ENCODE measurements at regions not wholly inside any gene's neighbourhood (a gene's known extent, or its start where the extent isn't known, plus 50 kb on each side); places are given as distances from the start of the nearest gene placed in this dataset.

DNA sequence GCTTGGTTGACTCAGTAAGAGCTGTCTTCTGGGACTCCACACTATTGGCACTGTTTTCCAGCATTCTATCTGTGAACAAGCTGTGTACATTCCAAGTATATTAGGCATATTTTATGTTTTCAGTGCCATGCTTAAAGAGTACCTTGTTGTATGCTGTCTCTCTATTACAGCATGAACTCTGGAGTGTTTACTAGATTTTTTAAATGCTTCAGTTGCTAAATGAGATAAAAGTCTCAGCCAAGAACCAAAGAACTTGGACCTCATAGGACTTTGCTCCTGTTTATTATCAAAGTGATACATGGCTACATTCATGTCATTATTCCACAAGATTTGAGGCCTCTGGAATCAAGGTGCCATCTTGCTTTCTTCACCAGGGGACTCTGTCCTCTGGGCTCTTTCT lies 167.2 kb downstream of the C9orf152 start:
- no peak overlapping the region for H3K4me3 ChIP-seq (ENCODE audit: insufficient read depth in 1 of 2, low read depth in 1 of 2, low read length in 2 of 2)
- H3K14ac ChIP-seq (ENCODE audit: low read length in 2 of 2) = no peak overlapping the region
- no peak overlapping the region for H4K8ac ChIP-seq (ENCODE audit: low read length)
- no peak overlapping the region for H2BK15ac ChIP-seq (ENCODE audit: low read depth, poor library complexity, severe bottlenecking)
- H3K9me3 ChIP-seq (ENCODE audit: control insufficient read depth, low read length) = no peaks in the 10 kb centered on the region
- no peak overlapping the region for H3K27ac ChIP-seq (ENCODE audit: low read length, poor library complexity, severe bottlenecking)
- H3K9ac ChIP-seq (ENCODE audit: low read length) = no peak overlapping the region
- no peak overlapping the region for H3K4ac ChIP-seq (ENCODE audit: low read depth in 1 of 2, low read length in 2 of 2)
- H2BK5ac ChIP-seq (ENCODE audit: low read depth, low read length, poor library complexity, severe bottlenecking) = no peak overlapping the region
- H3K79me1 ChIP-seq (replicated peaks; ENCODE audit: low read length, poor library complexity, severe bottlenecking) = peaks cover 4% of the 10 kb centered on the region
- H3K27me3 ChIP-seq (ENCODE audit: control insufficient read depth in 1 of 2, insufficient read depth in 1 of 2, low read length in 2 of 2) = no peaks in the 10 kb centered on the region
- no peak overlapping the region for H3K4me2 ChIP-seq (ENCODE audit: low read length, poor library complexity, severe bottlenecking)
- peak; percentile 58 for DNase-seq
- H3K4me1 ChIP-seq (ENCODE audit: control insufficient read depth, insufficient read depth, low read depth, low read length) = no peaks in the 10 kb centered on the region
- no peak overlapping the region for H2BK12ac ChIP-seq (ENCODE audit: low read length in 2 of 2)
- H3K23ac ChIP-seq (ENCODE audit: low read length in 2 of 2) = no peak overlapping the region
- H2BK120ac ChIP-seq (ENCODE audit: low read depth, low read length) = no peak overlapping the region
- H3K18ac ChIP-seq (ENCODE audit: low read depth in 1 of 2, low read length in 2 of 2) = no peak overlapping the region
- H2AK5ac ChIP-seq (ENCODE audit: low read length, severe bottlenecking) = no peak overlapping the region
- no peaks in the 10 kb centered on the region for H3K36me3 ChIP-seq (ENCODE audit: control insufficient read depth in 1 of 2, insufficient read depth in 2 of 2, low read depth in 1 of 2, low read length in 2 of 2)
- no peak overlapping the region for H4K91ac ChIP-seq (ENCODE audit: low read length)
- no peak overlapping the region for H2AFZ ChIP-seq (ENCODE audit: low read depth, low read length)

- H2BK5ac ChIP-seq (ENCODE audit: low read depth, low read length, poor library complexity, severe bottlenecking) = no peak overlapping the region
- WGBS = 74% methylated on average over 5 of the region's 5 CpGs
- no peak overlapping the region for H4K8ac ChIP-seq (ENCODE audit: low read length)
- H3K4ac ChIP-seq (ENCODE audit: low read depth in 1 of 2, low read length in 2 of 2) = no peak overlapping the region
- DNase-seq = no peak
- no peak overlapping the region for H3K18ac ChIP-seq (ENCODE audit: low read depth in 1 of 2, low read length in 2 of 2)
- H2AK5ac ChIP-seq (ENCODE audit: low read length, severe bottlenecking) = no peak overlapping the region
- no peak overlapping the region for H2BK15ac ChIP-seq (ENCODE audit: low read depth, poor library complexity, severe bottlenecking)
- no peak overlapping the region for H2AFZ ChIP-seq (ENCODE audit: low read depth, low read length)
- no peak overlapping the region for H3K4me2 ChIP-seq (ENCODE audit: low read length, poor library complexity, severe bottlenecking)
- H3K23ac ChIP-seq (ENCODE audit: low read length in 2 of 2) = no peak overlapping the region
- H3K4me1 ChIP-seq (ENCODE audit: control insufficient read depth, insufficient read depth, low read depth, low read length) = no peaks in the 10 kb centered on the region
- peak overlapping the region; percentile 8 for H2BK120ac ChIP-seq (ENCODE audit: low read depth, low read length)
- H3K79me1 ChIP-seq (replicated peaks; ENCODE audit: low read length, poor library complexity, severe bottlenecking) = peaks cover 4% of the 10 kb centered on the region
- no peaks in the 10 kb centered on the region for H3K9me3 ChIP-seq (ENCODE audit: control insufficient read depth, low read length)
- H3K14ac ChIP-seq (ENCODE audit: low read length in 2 of 2) = no peak overlapping the region
- H3K27me3 ChIP-seq (ENCODE audit: control insufficient read depth in 1 of 2, insufficient read depth in 1 of 2, low read length in 2 of 2) = no peaks in the 10 kb centered on the region
- H3K36me3 ChIP-seq (ENCODE audit: control insufficient read depth in 1 of 2, insufficient read depth in 2 of 2, low read depth in 1 of 2, low read length in 2 of 2) = no peaks in the 10 kb centered on the region
- peak overlapping the region in 1 of 2 experiments; percentile 83 for H2BK12ac ChIP-seq (ENCODE audit: low read length in 2 of 2)
- no peak overlapping the region for H3K9ac ChIP-seq (ENCODE audit: low read length)
- no peak overlapping the region for H4K91ac ChIP-seq (ENCODE audit: low read length)
- H3K27ac ChIP-seq (ENCODE audit: low read length, poor library complexity, severe bottlenecking) = no peak overlapping the region
- no peak overlapping the region for H3K4me3 ChIP-seq (ENCODE audit: insufficient read depth in 1 of 2, low read depth in 1 of 2, low read length in 2 of 2)
Observed at GRCh38 chr9:110041452-110041851, 166.5 kb downstream of the C9orf152 start.

- Histone ChIP-seq H3K9ac (ENCODE audit: low read length) (peak overlapping the region; percentile 69), H2BK120ac (ENCODE audit: low read depth, low read length) (no peak overlapping the region), H3K79me1 (replicated peaks; ENCODE audit: low read length, poor library complexity, severe bottlenecking) (peaks cover 4% of the 10 kb centered on the region), H3K4me2 (ENCODE audit: low read length, poor library complexity, severe bottlenecking) (peak overlapping the region; percentile 100), H3K4me3 (ENCODE audit: insufficient read depth in 1 of 2, low read depth in 1 of 2, low read length in 2 of 2) (peak overlapping the region; percentile 74 to 98), H3K4me1 (ENCODE audit: control insufficient read depth, insufficient read depth, low read depth, low read length) (peaks cover 7% of the 10 kb centered on the region), H3K23ac (ENCODE audit: low read length in 2 of 2) (peak overlapping the region in 1 of 2 experiments; percentile 10), H2BK5ac (ENCODE audit: low read depth, low read length, poor library complexity, severe bottlenecking) (no peak overlapping the region), H2AK5ac (ENCODE audit: low read length, severe bottlenecking) (peak overlapping the region; percentile 11), H2BK12ac (ENCODE audit: low read length in 2 of 2) (peak overlapping the region; percentile 25 to 96), H4K8ac (ENCODE audit: low read length) (peak overlapping the region; percentile 61), H3K9me3 (ENCODE audit: control insufficient read depth, low read length) (no peaks in the 10 kb centered on the region), H3K4ac (ENCODE audit: low read depth in 1 of 2, low read length in 2 of 2) (peak overlapping the region in 1 of 2 experiments; percentile 32), H3K27me3 (ENCODE audit: control insufficient read depth in 1 of 2, insufficient read depth in 1 of 2, low read length in 2 of 2) (no peaks in the 10 kb centered on the region), H3K27ac (ENCODE audit: low read length, poor library complexity, severe bottlenecking) (no peak overlapping the region), H3K18ac (ENCODE audit: low read depth in 1 of 2, low read length in 2 of 2) (peak overlapping the region; percentile 80 to 88), H3K14ac (ENCODE audit: low read length in 2 of 2) (no peak overlapping the region), H2BK15ac (ENCODE audit: low read depth, poor library complexity, severe bottlenecking) (no peak overlapping the region), H3K36me3 (ENCODE audit: control insufficient read depth in 1 of 2, insufficient read depth in 2 of 2, low read depth in 1 of 2, low read length in 2 of 2) (peaks cover 0 to 3% of the 10 kb centered on the region in 2 experiments), H2AFZ (ENCODE audit: low read depth, low read length) (peak overlapping the region; percentile 33), H4K91ac (ENCODE audit: low read length) (no peak overlapping the region)
- DNase-seq = no peak
- WGBS = 39% methylated on average over 6 of the region's 7 CpGs
Observed at GRCh38 chr9:110047232-110047954, 160.6 kb downstream of the C9orf152 start.

DNA sequence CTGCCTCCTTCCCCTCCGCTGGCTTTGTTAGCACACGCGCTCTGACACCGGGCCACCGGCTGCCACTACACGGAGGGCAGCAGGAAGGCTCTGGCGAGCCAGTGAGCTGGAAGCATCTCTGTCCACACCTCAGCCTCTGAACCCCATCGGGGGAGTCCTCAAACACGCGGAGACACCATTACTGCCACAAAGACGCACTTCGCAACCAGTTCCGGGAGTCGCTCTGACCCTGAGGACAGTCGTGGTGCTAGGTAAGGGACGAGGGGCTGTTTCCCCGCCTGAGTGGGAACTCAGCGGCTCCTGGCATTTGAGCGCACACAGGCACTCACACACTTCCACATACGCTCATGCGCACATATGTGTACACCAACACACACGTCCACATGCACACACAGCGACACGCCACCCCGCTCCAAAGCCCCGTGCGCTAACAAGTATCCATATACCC lies 160.0 kb downstream of the C9orf152 start:
- Histone ChIP-seq H3K18ac (ENCODE audit: low read depth in 1 of 2, low read length in 2 of 2) (peak overlapping the region; percentile 80 to 88), H3K9me3 (ENCODE audit: control insufficient read depth, low read length) (no peaks in the 10 kb centered on the region), H3K4ac (ENCODE audit: low read depth in 1 of 2, low read length in 2 of 2) (peak overlapping the region; percentile 32 to 97), H3K23ac (ENCODE audit: low read length in 2 of 2) (peak overlapping the region in 1 of 2 experiments; percentile 65), H3K4me3 (ENCODE audit: insufficient read depth in 1 of 2, low read depth in 1 of 2, low read length in 2 of 2) (peak overlapping the region; percentile 74 to 98), H2BK12ac (ENCODE audit: low read length in 2 of 2) (peak overlapping the region; percentile 25 to 96), H4K8ac (ENCODE audit: low read length) (peak overlapping the region; percentile 72), H3K27me3 (ENCODE audit: control insufficient read depth in 1 of 2, insufficient read depth in 1 of 2, low read length in 2 of 2) (no peaks in the 10 kb centered on the region), H3K79me1 (replicated peaks; ENCODE audit: low read length, poor library complexity, severe bottlenecking) (peaks cover 4% of the 10 kb centered on the region), H2AK5ac (ENCODE audit: low read length, severe bottlenecking) (no peak overlapping the region), H3K36me3 (ENCODE audit: control insufficient read depth in 1 of 2, insufficient read depth in 2 of 2, low read depth in 1 of 2, low read length in 2 of 2) (peaks cover 0 to 3% of the 10 kb centered on the region in 2 experiments), H3K4me2 (ENCODE audit: low read length, poor library complexity, severe bottlenecking) (peak overlapping the region; percentile 100), H3K4me1 (ENCODE audit: control insufficient read depth, insufficient read depth, low read depth, low read length) (peaks cover 9% of the 10 kb centered on the region), H2AFZ (ENCODE audit: low read depth, low read length) (peak overlapping the region; percentile 33), H3K27ac (ENCODE audit: low read length, poor library complexity, severe bottlenecking) (no peak overlapping the region), H3K14ac (ENCODE audit: low read length in 2 of 2) (peak overlapping the region in 1 of 2 experiments; percentile 68), H2BK15ac (ENCODE audit: low read depth, poor library complexity, severe bottlenecking) (peak overlapping the region; percentile 8), H4K91ac (ENCODE audit: low read length) (peak overlapping the region; percentile 74), H2BK5ac (ENCODE audit: low read depth, low read length, poor library complexity, severe bottlenecking) (no peak overlapping the region), H2BK120ac (ENCODE audit: low read depth, low read length) (no peak overlapping the region), H3K9ac (ENCODE audit: low read length) (peak overlapping the region; percentile 69)
- WGBS = 3% methylated on average over 27 of the region's 27 CpGs
- no peak for DNase-seq
